DND-41 (cell line): ENCODE measurements at regions not wholly inside any gene's neighbourhood (a gene's known extent, or its start where the extent isn't known, plus 50 kb on each side); places are given as distances from the start of the nearest gene placed in this dataset.

Source experiments
- CTCF ChIP-seq: IDR thresholded peaks from 2 replicates; pipeline ENCODE4 v1.5.1; 2012; ENCODE audit warnings: borderline replicate concordance, low read length, moderate library complexity, mild to moderate bottlenecking; ENCODE audit not compliant: poor library complexity, severe bottlenecking; ENCODE audit errors: extremely low read depth
- EZH2 ChIP-seq: IDR thresholded peaks from 3 replicates; pipeline ENCODE4 v1.6.1; 2012; ENCODE audit warnings: borderline replicate concordance, low read depth, mild to moderate bottlenecking, moderate library complexity, low read length, inconsistent platforms; ENCODE audit not compliant: severe bottlenecking

GRCh38 chr3:162175145-162175544 is 678.5 kb downstream of the OTOL1 start:
- TF ChIP-seq CTCF (no peak), EZH2 (no peak)
